Right lobe of liver (tissue), 6 donors: ENCODE measurements at regions not wholly inside any gene's neighbourhood (a gene's known extent, or its start where the extent isn't known, plus 50 kb on each side); places are given as distances from the start of the nearest gene placed in this dataset.

Experiments
- ATAC-seq, 4 donors: fragments of 200-7000 bp; cut with Tn5 transposase; one replicate each; pipeline ENCODE4 v1.9.1; 2020; ENCODE audit warnings: mild to moderate bottlenecking in 4 of 4, moderate library complexity in 4 of 4
- DNase-seq, 3 donors: peaks; one replicate each; pipeline ENCODE4 v3.0.0-alpha.2; 2020
- H3K27ac ChIP-seq, 3 donors: fragments of 200-600 bp; one replicate each; pipeline ENCODE4 v1.8.0; 2022
- H3K27me3 ChIP-seq, 2 donors: fragments of 200-600 bp; one replicate each; pipeline ENCODE4 v1.8.0; 2022
- H3K36me3 ChIP-seq, 4 donors: fragments of 200-600 bp; sonication (generic) in 1 of 4; one replicate each; pipeline versions ENCODE4 v1.5.1 to v1.8.0; 2017 to 2022; ENCODE audit warnings: control low read depth in 1 of 4
- H3K4me1 ChIP-seq, 4 donors: fragments of 200-600 bp; sonication (generic) in 1 of 4; one replicate each; pipeline versions ENCODE4 v1.5.1 to v1.8.0; 2017 to 2022; ENCODE audit warnings: control low read depth in 1 of 4
- H3K4me3 ChIP-seq, 3 donors: fragments of 200-600 bp; one replicate each; pipeline ENCODE4 v1.8.0; 2022
- H3K9me3 ChIP-seq, 4 donors: fragments of 200-600 bp; sonication (generic) in 1 of 4; one replicate each; pipeline versions ENCODE4 v1.5.1 to v1.8.0; 2017 to 2022; ENCODE audit warnings: control low read depth in 1 of 4
- CTCF ChIP-seq, 4 donors: fragments of 200-600 bp in 3 of 4; fragments of 450-650 bp in 1 of 4; IDR thresholded peaks; one replicate each; pipeline versions ENCODE4 v1.5.1 to v1.8.0; 2016 to 2022; ENCODE audit warnings: antibody characterized with exemption in 4 of 4, mild to moderate bottlenecking in 2 of 4
- POLR2A ChIP-seq: fragments of 450-650 bp; IDR thresholded peaks from one replicate; pipeline ENCODE4 v1.6.1; 2017; ENCODE audit warnings: antibody characterized with exemption, mild to moderate bottlenecking
- WGBS: methylation state at CpG from one replicate; pipeline ENCODE4 v1.1.6; 2018; ENCODE audit warnings: low coverage, low lambda C conversion rate; ENCODE audit not compliant: insufficient coverage; ENCODE audit errors: missing lambda C conversion rate; 5-methylcytosine and 5-hydroxymethylcytosine counted together
- intact Hi-C, 2 donors: fragments of 100-400 bp; cut with DNase I; formaldehyde crosslinking; loops; one replicate each; pipeline versions ENCODE4 v1.11.2 to v1.14.1; 2022
- donor health status: DM: no; HTN: yes; CAD: no.
- donor health status: DM: no; HTN: no; CAD: no.
- donor health status: DM: no; HTN: no; CAD: no.
- donor health status: DM: no; HTN: yes; CAD: no.
- donor health status: DM: no; HTN: yes; CAD: no.

DNA sequence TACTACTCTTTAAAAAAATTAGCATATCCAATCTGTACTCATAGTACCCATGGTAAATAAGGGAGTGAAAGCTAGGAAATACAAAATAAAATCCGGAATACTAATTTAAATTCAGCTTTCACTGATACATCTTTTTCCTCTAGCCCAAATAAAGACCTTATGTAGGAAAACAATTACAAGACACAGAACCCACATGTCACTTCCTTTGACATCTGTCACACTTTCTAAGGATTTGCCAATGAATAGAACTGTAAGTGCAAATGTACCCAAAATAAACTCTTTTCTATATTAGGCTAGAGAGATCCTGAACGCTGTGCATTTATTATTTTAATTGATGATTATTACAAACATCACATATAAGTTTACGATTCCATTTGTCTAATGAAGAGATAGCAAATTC is 393.0 kb downstream of the LRRIQ3 start:
- no peaks in the 10 kb centered on the region for H3K4me1 ChIP-seq
- no peaks in the 10 kb centered on the region for H3K36me3 ChIP-seq
- DNase-seq (no peak), ATAC-seq (no peak)
- no peaks in the 10 kb centered on the region for H3K27me3 ChIP-seq
- H3K27ac ChIP-seq, result no peak overlapping the region
- H3K4me3 ChIP-seq, result no peak overlapping the region
- TF ChIP-seq CTCF (IDR thresholded peaks at IDR 0.05) (no peak), POLR2A (no peak)
- intact Hi-C loops, result no loop called here
- no peaks in the 10 kb centered on the region for H3K9me3 ChIP-seq
- WGBS, result 50% methylated on average over 3 of the region's 3 CpGs

DNA sequence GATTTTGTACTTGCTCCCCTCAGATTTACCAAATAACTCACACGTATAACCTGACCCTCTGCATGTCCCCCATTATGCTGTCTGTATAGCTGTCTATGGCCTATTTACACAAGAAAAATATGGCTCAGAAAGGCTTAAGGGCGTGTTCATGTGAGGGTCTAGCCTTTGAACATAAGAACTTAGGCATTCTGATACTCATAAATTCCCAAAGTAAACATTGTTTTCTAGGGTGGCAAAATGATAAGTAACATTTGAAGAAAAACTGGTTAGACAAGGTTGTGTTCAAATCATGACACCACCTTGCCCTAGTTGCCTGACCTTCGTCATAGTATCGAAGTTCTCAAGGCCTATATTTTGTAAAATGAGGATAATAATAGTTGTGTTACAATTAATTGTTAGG is 394.6 kb downstream of the LRRIQ3 start:
- Histone ChIP-seq H3K27ac (no peak overlapping the region), H3K27me3 (no peaks in the 10 kb centered on the region), H3K4me1 (no peaks in the 10 kb centered on the region), H3K36me3 (no peaks in the 10 kb centered on the region), H3K4me3 (no peak overlapping the region), H3K9me3 (no peaks in the 10 kb centered on the region)
- intact Hi-C loops, result no loop called here
- ATAC-seq, result no peak
- TF ChIP-seq CTCF (IDR thresholded peaks at IDR 0.05), result no peak
- no peak for TF ChIP-seq POLR2A
- WGBS, result 62% methylated on average over 4 of the region's 4 CpGs
- DNase-seq, result no peak

GRCh38 chr1:73801912-73802429 is 396.0 kb downstream of the LRRIQ3 start:
- WGBS, result 12% methylated on average over 1 of the region's 1 CpG
- DNase-seq, result no peak
- intact Hi-C loops, result no loop called here
- Histone ChIP-seq H3K4me3 (no peak overlapping the region), H3K36me3 (no peaks in the 10 kb centered on the region), H3K27me3 (no peaks in the 10 kb centered on the region), H3K27ac (no peak overlapping the region), H3K4me1 (no peaks in the 10 kb centered on the region), H3K9me3 (no peaks in the 10 kb centered on the region)
- no peak for ATAC-seq
- no peak for TF ChIP-seq CTCF (IDR thresholded peaks at IDR 0.05)
- no peak for TF ChIP-seq POLR2A

GRCh38 chr1:73800376-73800775 is 397.6 kb downstream of the LRRIQ3 start:
- Histone ChIP-seq H3K4me3 (no peak overlapping the region), H3K27me3 (no peaks in the 10 kb centered on the region), H3K9me3 (no peaks in the 10 kb centered on the region), H3K4me1 (no peaks in the 10 kb centered on the region), H3K27ac (no peak overlapping the region), H3K36me3 (no peaks in the 10 kb centered on the region)
- no peak for TF ChIP-seq POLR2A
- no peak for TF ChIP-seq CTCF (IDR thresholded peaks at IDR 0.05)
- no peak for ATAC-seq
- intact Hi-C loops, result no loop called here
- no peak for DNase-seq
- WGBS, result 22% methylated on average over 2 of the region's 2 CpGs

- Histone ChIP-seq H3K4me3 (no peak overlapping the region), H3K27ac (no peak overlapping the region), H3K4me1 (no peaks in the 10 kb centered on the region), H3K36me3 (no peaks in the 10 kb centered on the region), H3K9me3 (no peaks in the 10 kb centered on the region), H3K27me3 (no peaks in the 10 kb centered on the region)
- intact Hi-C loops, result no loop called here
- ATAC-seq (no peak), DNase-seq (no peak)
- TF ChIP-seq POLR2A (no peak), CTCF (IDR thresholded peaks at IDR 0.05) (no peak)
Observed at GRCh38 chr1:73789965-73790364, 408.0 kb downstream of the LRRIQ3 start.
